NCI-H2227 treated with DMSO at 0.1 percent for 48 hours (cell line): ENCODE measurements at regions not wholly inside any gene's neighbourhood (a gene's known extent, or its start where the extent isn't known, plus 50 kb on each side); places are given as distances from the start of the nearest gene placed in this dataset.
"Not testable (repeated sequence)": the region's sequence is repeated elsewhere in the genome, so short reads cannot be mapped to it uniquely, and the experiment has no call there.

Experiments
- DNase-seq: peaks from one replicate; lab custom pipeline; 2025; lab: John Stamatoyannopoulos, UW

DNA sequence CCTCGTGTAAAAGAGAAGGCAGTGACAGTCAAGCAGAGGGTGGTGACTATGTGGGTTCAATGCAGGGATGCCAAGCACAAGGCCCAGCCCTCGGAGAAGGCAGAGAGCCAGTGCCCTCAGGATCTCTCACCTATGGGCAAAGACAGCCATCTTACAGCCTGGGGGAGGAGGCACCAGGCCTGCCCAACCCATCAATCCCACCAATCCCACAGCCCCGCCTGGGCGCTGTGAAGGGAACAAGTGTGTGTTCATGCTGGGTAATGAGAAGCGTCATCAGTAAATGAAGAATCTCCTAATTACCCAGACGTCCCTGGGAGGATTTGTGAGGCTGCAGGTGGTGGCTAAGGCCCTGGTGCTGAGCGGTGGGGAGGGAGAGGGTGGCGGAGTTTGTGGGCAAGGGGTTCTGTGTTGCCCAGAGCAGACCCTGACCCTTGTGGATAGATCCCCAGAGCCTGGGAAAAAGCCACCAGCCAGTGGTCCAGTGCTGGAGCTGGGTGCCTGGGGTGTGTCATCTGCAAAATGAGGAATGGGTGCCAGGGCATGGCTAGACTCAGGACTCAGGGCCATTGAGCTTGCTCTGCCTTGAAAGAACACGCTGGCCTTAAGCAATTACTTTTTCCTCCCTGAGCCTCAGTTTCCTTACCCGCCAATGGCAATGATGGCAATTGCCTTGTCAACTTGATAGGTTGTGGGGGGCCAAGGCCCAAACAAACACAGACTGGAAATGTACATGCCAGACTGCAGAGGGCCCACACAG is 128.1 kb upstream of the UNC5B start:
- no peak for DNase-seq

DNA sequence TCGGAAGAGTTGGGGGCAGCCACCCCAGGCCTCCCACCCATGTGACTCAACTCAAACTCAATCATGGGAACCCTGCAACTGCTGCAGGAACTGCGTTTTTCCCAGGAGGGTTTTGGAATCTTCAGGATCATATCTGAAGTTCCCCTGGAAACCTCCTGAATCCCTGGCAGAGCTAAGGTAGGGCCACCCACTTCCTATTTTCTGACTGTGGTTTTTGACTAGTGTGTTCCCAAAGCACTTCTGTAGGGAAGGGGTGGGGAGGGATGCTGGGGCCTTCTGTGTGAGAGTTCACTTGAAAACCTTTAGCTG is 127.6 kb upstream of the UNC5B start:
- no peak for DNase-seq

DNA sequence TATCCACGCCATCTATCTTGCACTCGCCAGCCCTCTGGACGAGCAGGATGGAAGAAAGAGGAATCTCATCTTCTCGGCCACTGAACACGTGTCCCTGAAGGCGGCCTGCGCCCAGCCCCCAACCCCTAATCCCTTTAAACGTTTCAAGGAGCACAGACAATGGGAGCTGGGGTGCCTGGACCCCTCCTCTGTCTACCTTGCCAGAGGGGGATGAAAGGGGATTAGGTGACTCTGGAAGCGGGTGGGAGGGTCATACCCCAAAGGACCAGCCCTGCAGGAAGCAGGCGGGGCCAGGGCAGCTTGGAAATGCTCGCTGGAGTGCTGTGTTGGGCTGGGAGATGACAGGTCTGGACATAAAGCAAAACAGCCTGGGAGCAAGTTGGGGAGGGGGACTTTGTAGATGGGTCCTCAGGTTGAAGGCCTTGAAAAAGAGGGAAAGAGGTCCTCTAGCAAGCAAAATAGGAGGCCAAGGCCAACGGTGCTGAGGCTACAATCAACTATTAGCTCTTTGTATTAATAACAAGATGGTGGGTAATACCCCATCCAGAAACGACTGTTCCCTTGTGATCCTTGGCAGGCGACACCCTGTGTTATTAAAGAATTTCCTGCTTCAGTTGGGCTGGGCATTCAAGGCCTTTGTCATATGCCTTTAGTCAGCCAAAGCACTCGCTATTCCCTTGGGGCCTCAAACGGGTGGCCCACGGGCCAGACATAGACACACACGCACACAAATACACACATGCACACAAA is 126.5 kb upstream of the UNC5B start:
- DNase-seq: no peak

DNA sequence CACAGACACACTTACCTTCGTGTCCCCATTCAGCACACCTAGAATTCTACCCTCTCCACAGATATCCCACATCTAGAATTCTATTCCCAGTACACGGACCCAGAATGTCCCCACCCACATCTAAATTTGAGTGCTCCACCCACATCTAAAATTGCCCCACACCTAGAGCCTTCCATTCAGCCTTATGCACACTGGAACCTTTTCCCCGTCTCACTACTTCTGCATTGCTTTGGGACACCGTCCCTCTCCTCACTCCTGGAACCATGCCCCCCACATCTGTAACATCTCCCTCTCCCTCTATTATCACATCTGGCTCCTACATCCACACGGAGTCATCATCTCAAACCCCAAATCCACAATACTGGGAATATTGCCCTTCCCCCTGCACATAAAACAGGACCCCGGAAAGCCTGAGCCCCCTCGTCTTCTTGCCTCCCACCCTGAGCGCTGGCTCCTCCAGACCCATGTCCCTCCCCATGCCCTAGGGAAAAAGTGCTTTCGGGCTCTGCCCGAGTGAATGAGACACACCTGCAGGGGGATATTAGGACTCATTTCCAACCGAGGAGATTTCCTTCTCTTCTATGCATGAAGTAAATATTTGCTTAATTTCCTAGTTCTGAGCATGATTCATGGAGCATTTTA is 125.8 kb upstream of the UNC5B start:
- no peak for DNase-seq

GRCh38 chr10:71087622-71088021 is 124.7 kb upstream of the UNC5B start:
- no peak for DNase-seq

GRCh38 chr10:71088054-71088453 is 124.3 kb upstream of the UNC5B start:
- no peak for DNase-seq

GRCh38 chr10:71088578-71088977 is 123.8 kb upstream of the UNC5B start:
- not testable (repeated sequence) for DNase-seq

DNA sequence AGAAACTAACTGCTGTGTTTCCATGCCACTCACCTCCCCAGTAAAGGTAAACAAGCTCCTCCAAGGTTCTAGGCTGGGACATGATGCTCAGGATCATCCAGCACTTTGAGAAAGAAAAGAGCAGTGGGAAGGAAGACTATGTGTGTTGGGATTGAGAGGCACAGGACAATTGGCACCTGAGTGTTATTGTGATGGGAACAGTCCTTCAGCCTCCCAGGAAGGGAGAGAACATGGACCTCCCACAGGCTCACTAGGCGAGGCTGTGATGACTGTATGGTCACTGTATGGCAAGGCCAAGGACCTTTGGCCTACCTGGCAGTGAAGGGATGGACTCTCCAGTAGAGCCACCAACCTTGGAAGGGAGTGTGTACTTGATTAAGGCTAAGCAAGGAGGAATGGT is 123.2 kb upstream of the UNC5B start:
- DNase-seq: no peak

- DNase-seq: no peak
Measured at GRCh38 chr10:71090330-71090729, 122.0 kb upstream of the UNC5B start.

GRCh38 chr10:71090801-71091200 is 121.6 kb upstream of the UNC5B start:
- no peak for DNase-seq

GRCh38 chr10:71092812-71093401 is 119.5 kb upstream of the UNC5B start:
- DNase-seq: no peak

DNA sequence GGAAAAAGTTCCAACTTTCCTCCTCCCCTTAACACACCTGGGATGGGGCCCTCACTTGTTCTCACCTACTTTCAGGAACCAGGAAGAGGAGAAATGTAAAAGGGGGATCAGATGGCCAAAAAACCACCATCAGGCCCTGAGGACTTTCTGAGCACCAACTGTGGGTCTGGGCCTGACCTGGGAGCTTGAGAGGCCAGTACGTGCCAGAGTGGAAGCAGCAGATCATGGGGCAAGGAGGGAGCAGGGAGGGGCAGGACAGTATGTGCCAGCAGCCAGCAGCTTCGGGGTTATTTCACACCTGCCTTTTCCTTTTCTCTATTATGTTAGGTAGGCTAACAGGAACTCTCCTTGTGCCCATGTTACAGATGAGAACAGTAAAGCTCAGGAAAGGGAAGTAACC is 118.8 kb upstream of the UNC5B start:
- DNase-seq: no peak

DNA sequence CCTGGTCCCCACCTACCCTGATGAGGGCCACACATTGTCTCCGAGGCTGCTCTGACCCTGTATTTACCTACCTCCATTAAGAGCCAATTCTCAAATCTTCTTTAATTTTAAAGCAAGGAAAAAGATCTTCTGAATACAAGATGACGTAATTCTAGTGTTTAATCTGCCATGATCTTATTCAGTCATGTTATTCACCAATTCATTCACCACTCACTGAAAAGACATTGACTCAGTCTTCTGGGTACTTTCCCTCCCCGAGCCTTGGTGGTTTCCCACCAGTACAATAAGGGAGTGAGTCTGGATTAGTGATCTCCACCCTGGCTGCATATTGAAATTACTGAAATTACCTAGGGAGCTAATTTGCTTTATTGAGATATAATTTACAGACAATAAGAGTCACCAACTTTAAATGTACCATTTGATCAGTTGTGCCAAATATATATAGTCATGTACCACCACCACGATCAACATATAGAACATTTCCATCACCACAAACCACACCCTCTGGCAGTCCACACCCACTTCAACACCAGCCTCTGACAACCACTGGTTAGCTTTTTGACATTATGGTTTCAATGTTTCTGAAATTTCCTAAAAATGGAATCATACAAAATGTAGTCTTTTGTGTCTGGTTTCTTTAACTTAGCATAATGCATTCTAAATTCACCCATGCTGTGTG is 117.5 kb upstream of the UNC5B start:
- DNase-seq: no peak

GRCh38 chr10:71099731-71100361 is 112.5 kb upstream of the UNC5B start:
- no peak for DNase-seq

- no peak for DNase-seq
Measured at GRCh38 chr10:71103961-71104360, 108.4 kb upstream of the UNC5B start.

DNA sequence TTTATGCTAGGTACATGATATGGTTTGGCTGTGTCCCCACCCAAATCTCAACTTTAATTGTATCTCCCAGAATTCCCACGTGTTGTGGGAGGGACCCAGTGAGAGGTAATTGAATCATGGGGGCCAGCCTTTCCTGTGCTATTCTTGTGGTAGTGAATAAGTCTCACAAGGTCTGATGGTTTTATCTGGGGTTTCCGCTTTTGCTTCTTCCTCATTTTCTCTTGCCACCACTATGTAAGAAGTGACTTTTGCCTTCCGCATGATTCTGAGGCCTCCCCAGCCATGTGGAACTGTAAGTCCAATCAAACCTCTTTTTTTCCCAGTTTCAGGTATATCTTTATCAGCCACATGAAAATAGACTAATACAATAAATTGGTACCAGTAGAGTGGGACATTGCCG is 106.2 kb upstream of the UNC5B start:
- DNase-seq: not testable (repeated sequence)

DNA sequence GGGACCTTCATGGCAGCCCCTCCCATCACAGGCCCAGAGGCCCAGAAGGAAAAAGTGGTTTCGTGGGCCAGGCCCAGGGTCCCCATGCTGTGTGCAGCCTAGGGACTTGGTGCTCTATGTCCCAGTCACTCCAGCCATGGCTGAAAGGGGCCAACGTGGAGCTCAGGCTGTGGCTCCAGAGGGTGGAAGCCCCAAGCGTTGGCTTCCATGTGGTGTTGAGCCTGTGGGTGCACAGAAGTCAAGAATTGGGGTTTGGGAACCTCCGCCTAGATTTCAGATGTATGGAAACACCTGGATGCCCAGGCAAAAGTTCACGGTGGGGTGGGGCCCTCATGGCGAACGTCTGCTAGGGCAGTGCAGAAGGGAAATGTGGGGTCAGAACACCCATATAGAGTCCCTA is 105.3 kb upstream of the UNC5B start:
- DNase-seq: not testable (repeated sequence)

- not testable (repeated sequence) for DNase-seq
Measured at GRCh38 chr10:71108042-71108441, 104.3 kb upstream of the UNC5B start.

DNA sequence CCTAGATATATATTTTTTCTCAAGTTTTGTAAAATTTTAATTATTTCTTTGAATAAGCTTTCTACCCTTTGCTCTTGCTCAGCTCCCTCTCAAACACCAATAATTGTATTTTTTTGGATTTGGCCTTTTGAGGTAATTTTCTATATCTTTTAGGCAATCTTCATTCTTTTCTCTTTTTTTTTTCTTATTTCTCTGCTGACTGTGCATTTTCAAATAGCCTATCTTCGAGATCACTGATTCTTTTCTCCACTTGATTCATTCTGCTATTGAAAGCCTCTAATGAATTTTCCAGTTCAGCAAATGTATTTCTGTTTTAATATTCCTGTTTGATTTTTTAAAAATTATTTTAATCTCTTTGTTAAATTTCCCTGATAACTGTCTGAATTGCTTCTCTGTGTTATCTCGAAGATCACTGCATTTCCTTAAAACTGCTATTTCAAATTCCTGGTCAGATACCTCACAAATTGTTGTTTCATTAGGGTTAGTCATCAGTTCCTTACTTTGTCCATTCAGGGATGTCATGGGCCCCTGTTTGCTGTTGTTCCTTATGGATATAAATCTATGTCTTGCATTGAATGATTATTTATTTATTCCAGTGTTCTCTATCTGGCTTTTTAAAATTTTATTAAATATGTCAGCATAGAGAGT is 100.1 kb upstream of the UNC5B start:
- no peak for DNase-seq

GRCh38 chr10:71116426-71116825 is 95.9 kb upstream of the UNC5B start:
- DNase-seq: no peak

DNA sequence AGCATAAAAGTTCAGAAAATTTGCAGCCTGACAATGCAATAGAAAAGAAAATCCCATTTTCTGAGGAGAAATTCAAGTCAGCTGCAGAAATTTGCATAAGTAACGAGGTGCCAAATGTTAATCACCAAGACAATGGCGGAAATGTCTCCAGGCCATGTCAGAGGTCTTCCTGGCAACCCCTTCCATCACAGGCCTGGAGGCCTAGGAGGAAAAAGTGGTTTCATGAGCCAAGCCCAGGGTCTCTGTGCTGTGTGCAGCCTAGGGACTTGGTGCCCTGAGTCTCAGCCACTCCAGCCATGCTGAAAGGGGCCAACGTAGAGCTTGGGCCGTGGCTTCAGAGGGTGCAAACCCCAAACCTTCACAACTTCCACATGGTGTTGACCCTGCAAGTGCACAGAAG is 94.8 kb upstream of the UNC5B start:
- not testable (repeated sequence) for DNase-seq
